GM23338 (cell line): ENCODE measurements at regions not wholly inside any gene's neighbourhood (a gene's known extent, or its start where the extent isn't known, plus 50 kb on each side); places are given as distances from the start of the nearest gene placed in this dataset.

ENCODE experiments used
- ATAC-seq: fragments of 200-7000 bp; cut with Tn5 transposase; 3 replicates; pipeline ENCODE4 v1.9.1; 2020
- DNase-seq: peaks from one replicate; pipeline ENCODE4 v3.0.0-alpha.2; 2015; ENCODE audit warnings: low spot score
- H2AFZ ChIP-seq: fragments of 200-600 bp; sonication (generic); 2 replicates; pipeline ENCODE4 v1.8.0; 2016; ENCODE audit warnings: antibody characterized with exemption, mild to moderate bottlenecking, moderate library complexity
- H3F3A ChIP-seq: fragments of 200-600 bp; sonication (generic); replicated peaks from 2 replicates; pipeline ENCODE4 v1.8.0; 2017; ENCODE audit warnings: antibody characterized with exemption, mixed run types, low read depth
- H3K27ac ChIP-seq: fragments of 200-600 bp; sonication (generic); 2 replicates; pipeline ENCODE4 v1.6.1; 2016; ENCODE audit warnings: low read depth
- H3K27me3 ChIP-seq: fragments of 200-600 bp; sonication (generic); 2 replicates; pipeline ENCODE4 v1.8.0; 2016; ENCODE audit warnings: mild to moderate bottlenecking, mixed run types, moderate library complexity; ENCODE audit not compliant: insufficient read depth
- H3K36me3 ChIP-seq: fragments of 200-600 bp; sonication (generic); 2 replicates; pipeline ENCODE4 v1.8.0; 2016; ENCODE audit warnings: mild to moderate bottlenecking; ENCODE audit not compliant: insufficient read depth
- H3K4me1 ChIP-seq: fragments of 200-600 bp; sonication (generic); 2 replicates; pipeline ENCODE4 v1.8.0; 2016; ENCODE audit warnings: mild to moderate bottlenecking, moderate library complexity; ENCODE audit not compliant: insufficient read depth
- H3K4me2 ChIP-seq: fragments of 200-600 bp; sonication (generic); 2 replicates; pipeline ENCODE4 v1.7.1; 2017; ENCODE audit warnings: mixed run types
- H3K4me3 ChIP-seq: fragments of 200-600 bp; sonication (generic); 2 replicates; pipeline ENCODE4 v1.6.1; 2016; ENCODE audit warnings: mixed run types
- H3K79me2 ChIP-seq: fragments of 200-600 bp; sonication (generic); replicated peaks from 2 replicates; pipeline ENCODE4 v1.8.0; 2017; ENCODE audit warnings: mild to moderate bottlenecking; ENCODE audit not compliant: insufficient read depth
- H3K9me2 ChIP-seq: fragments of 200-600 bp; sonication (generic); 2 replicates; pipeline ENCODE4 v1.8.0; 2017; ENCODE audit not compliant: insufficient read depth
- H4K20me1 ChIP-seq: fragments of 200-600 bp; sonication (generic); replicated peaks from 2 replicates; pipeline ENCODE4 v1.8.0; 2017; ENCODE audit warnings: mild to moderate bottlenecking; ENCODE audit not compliant: insufficient read depth
- H3K27ac Mint-ChIP-seq: 2 replicates; pipeline ENCODE4 v1.8.0; 2020; ENCODE audit warnings: inconsistent platforms, mild to moderate bottlenecking, moderate library complexity, mixed read lengths
- H3K27me3 Mint-ChIP-seq: 3 replicates; pipeline ENCODE4 v1.8.0; 2022; ENCODE audit warnings: low read depth, mild to moderate bottlenecking, moderate library complexity, mixed read lengths, inconsistent platforms; ENCODE audit not compliant: insufficient read depth, poor library complexity
- H3K36me3 Mint-ChIP-seq: 3 replicates; pipeline ENCODE4 v1.8.0; 2021; ENCODE audit warnings: low read depth, mild to moderate bottlenecking, inconsistent platforms, moderate library complexity, mixed read lengths
- H3K4me1 Mint-ChIP-seq: 3 replicates; pipeline ENCODE4 v1.8.0; 2020; ENCODE audit warnings: mild to moderate bottlenecking, inconsistent platforms, mixed read lengths
- H3K4me3 Mint-ChIP-seq: 3 replicates; pipeline ENCODE4 v1.8.0; 2021; ENCODE audit warnings: moderate library complexity, mild to moderate bottlenecking, inconsistent platforms, mixed read lengths
- H3K9me3 Mint-ChIP-seq: 3 replicates; pipeline ENCODE4 v1.8.0; 2020; ENCODE audit warnings: moderate library complexity, mild to moderate bottlenecking, inconsistent platforms, mixed read lengths
- CREB1 ChIP-seq: fragments of 250-450 bp; sonication (Bioruptor Pico); IDR thresholded peaks from 2 replicates; pipeline ENCODE4 v1.5.0; 2020; ENCODE audit warnings: low read depth, mild to moderate bottlenecking, moderate library complexity
- EZH2 ChIP-seq: fragments of 200-600 bp; sonication (generic); IDR thresholded peaks from one replicate; pipeline ENCODE4 v1.8.0; 2017; ENCODE audit warnings: antibody characterized with exemption, mild to moderate bottlenecking, low read depth; ENCODE audit not compliant: unreplicated experiment
- EZH2phosphoT487 ChIP-seq: fragments of 200-600 bp; sonication (generic); IDR thresholded peaks from one replicate; pipeline ENCODE4 v1.8.1; 2018; ENCODE audit warnings: antibody characterized with exemption; ENCODE audit not compliant: unreplicated experiment
- JUNB ChIP-seq: IDR thresholded peaks from one replicate; pipeline ENCODE4 v1.6.1; 2016; ENCODE audit warnings: antibody characterized with exemption; ENCODE audit not compliant: unreplicated experiment
- NANOG ChIP-seq: IDR thresholded peaks from 2 replicates; pipeline ENCODE4 v1.6.1; 2016; ENCODE audit warnings: antibody characterized with exemption, borderline replicate concordance
- POLR2AphosphoS5 ChIP-seq: IDR thresholded peaks from 2 replicates; pipeline ENCODE4 v1.6.1; 2016; ENCODE audit warnings: antibody characterized with exemption, low read depth
- STAT1 ChIP-seq: IDR thresholded peaks from one replicate; pipeline ENCODE4 v1.6.1; 2016; ENCODE audit warnings: antibody characterized with exemption; ENCODE audit not compliant: unreplicated experiment
- ZNF114 ChIP-seq: fragments of 250-450 bp; sonication (Bioruptor Pico); IDR thresholded peaks from 2 replicates; pipeline ENCODE4 v1.5.0; 2020; ENCODE audit warnings: mild to moderate bottlenecking, moderate library complexity
- ZNF331 ChIP-seq: fragments of 250-450 bp; sonication (Bioruptor Pico); IDR thresholded peaks from 2 replicates; pipeline ENCODE4 v1.5.0; 2020; ENCODE audit warnings: low read depth, mild to moderate bottlenecking, moderate library complexity
- TF ChIP-seq, protein P1 (sequence below): fragments of 250-450 bp; sonication (Bioruptor Pico); IDR thresholded peaks from 2 replicates; pipeline ENCODE4 v1.5.0; 2020; ENCODE audit warnings: mild to moderate bottlenecking, moderate library complexity
- TF ChIP-seq, protein P2 (sequence below): IDR thresholded peaks from 2 replicates; pipeline ENCODE4 v1.6.1; 2016; ENCODE audit warnings: antibody characterized with exemption
- TF ChIP-seq, protein P3 (sequence below), 2 experiments: fragments of 200-600 bp in 1 of 2; sonication (generic) in 1 of 2; conservative IDR thresholded peaks; 2 replicates each; pipeline versions ENCODE4 v1.5.1 to v1.6.1; 2016 to 2017; ENCODE audit warnings: antibody characterized with exemption in 2 of 2, low read depth in 2 of 2, mild to moderate bottlenecking in 2 of 2, moderate library complexity in 1 of 2
- TF ChIP-seq, protein P4 (sequence below): IDR thresholded peaks from one replicate; pipeline ENCODE4 v1.6.1; 2018; ENCODE audit warnings: antibody characterized with exemption; ENCODE audit not compliant: unreplicated experiment

DNA sequence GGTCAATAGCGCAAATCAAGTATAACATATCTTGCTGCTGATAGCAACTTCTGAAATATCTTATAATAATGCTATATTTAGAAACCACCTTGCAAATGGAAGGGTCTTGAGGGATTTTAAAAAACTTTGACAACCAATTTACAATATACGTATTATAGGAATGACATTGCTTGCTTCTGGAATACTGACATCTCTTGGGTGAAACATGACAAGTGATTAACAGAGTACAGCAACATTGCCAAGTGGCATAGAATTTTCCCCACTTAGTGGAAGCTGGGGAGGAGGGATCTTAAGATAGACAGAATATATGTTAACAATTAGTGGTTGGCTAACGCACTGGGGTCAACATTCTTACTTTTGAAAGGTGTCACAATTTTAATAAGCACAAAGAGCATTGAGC lies 133.6 kb upstream of the TMEFF2 start:
- no peak overlapping the region for H3K4me3 Mint-ChIP-seq
- H3F3A ChIP-seq = no peaks in the 10 kb centered on the region

More for the DNA sequence above, 133.6 kb upstream of the TMEFF2 start:
- H3K9me3 Mint-ChIP-seq = no peaks in the 10 kb centered on the region
- no peak for ATAC-seq
- Histone ChIP-seq H3K4me1 (no peaks in the 10 kb centered on the region), H3K27me3 (no peaks in the 10 kb centered on the region), H3K79me2 (no peaks in the 10 kb centered on the region), H3K4me3 (no peak overlapping the region), H3K27ac (no peak overlapping the region), H3K36me3 (no peaks in the 10 kb centered on the region), H4K20me1 (no peaks in the 10 kb centered on the region), H3K9me2 (no peaks in the 10 kb centered on the region), H3K4me2 (no peak overlapping the region), H2AFZ (no peak overlapping the region)
- no peaks in the 10 kb centered on the region for H3K36me3 Mint-ChIP-seq
- peaks cover 2% of the 10 kb centered on the region for H3K27me3 Mint-ChIP-seq
- no peak for TF ChIP-seq NANOG
- TF ChIP-seq, protein P1, sequence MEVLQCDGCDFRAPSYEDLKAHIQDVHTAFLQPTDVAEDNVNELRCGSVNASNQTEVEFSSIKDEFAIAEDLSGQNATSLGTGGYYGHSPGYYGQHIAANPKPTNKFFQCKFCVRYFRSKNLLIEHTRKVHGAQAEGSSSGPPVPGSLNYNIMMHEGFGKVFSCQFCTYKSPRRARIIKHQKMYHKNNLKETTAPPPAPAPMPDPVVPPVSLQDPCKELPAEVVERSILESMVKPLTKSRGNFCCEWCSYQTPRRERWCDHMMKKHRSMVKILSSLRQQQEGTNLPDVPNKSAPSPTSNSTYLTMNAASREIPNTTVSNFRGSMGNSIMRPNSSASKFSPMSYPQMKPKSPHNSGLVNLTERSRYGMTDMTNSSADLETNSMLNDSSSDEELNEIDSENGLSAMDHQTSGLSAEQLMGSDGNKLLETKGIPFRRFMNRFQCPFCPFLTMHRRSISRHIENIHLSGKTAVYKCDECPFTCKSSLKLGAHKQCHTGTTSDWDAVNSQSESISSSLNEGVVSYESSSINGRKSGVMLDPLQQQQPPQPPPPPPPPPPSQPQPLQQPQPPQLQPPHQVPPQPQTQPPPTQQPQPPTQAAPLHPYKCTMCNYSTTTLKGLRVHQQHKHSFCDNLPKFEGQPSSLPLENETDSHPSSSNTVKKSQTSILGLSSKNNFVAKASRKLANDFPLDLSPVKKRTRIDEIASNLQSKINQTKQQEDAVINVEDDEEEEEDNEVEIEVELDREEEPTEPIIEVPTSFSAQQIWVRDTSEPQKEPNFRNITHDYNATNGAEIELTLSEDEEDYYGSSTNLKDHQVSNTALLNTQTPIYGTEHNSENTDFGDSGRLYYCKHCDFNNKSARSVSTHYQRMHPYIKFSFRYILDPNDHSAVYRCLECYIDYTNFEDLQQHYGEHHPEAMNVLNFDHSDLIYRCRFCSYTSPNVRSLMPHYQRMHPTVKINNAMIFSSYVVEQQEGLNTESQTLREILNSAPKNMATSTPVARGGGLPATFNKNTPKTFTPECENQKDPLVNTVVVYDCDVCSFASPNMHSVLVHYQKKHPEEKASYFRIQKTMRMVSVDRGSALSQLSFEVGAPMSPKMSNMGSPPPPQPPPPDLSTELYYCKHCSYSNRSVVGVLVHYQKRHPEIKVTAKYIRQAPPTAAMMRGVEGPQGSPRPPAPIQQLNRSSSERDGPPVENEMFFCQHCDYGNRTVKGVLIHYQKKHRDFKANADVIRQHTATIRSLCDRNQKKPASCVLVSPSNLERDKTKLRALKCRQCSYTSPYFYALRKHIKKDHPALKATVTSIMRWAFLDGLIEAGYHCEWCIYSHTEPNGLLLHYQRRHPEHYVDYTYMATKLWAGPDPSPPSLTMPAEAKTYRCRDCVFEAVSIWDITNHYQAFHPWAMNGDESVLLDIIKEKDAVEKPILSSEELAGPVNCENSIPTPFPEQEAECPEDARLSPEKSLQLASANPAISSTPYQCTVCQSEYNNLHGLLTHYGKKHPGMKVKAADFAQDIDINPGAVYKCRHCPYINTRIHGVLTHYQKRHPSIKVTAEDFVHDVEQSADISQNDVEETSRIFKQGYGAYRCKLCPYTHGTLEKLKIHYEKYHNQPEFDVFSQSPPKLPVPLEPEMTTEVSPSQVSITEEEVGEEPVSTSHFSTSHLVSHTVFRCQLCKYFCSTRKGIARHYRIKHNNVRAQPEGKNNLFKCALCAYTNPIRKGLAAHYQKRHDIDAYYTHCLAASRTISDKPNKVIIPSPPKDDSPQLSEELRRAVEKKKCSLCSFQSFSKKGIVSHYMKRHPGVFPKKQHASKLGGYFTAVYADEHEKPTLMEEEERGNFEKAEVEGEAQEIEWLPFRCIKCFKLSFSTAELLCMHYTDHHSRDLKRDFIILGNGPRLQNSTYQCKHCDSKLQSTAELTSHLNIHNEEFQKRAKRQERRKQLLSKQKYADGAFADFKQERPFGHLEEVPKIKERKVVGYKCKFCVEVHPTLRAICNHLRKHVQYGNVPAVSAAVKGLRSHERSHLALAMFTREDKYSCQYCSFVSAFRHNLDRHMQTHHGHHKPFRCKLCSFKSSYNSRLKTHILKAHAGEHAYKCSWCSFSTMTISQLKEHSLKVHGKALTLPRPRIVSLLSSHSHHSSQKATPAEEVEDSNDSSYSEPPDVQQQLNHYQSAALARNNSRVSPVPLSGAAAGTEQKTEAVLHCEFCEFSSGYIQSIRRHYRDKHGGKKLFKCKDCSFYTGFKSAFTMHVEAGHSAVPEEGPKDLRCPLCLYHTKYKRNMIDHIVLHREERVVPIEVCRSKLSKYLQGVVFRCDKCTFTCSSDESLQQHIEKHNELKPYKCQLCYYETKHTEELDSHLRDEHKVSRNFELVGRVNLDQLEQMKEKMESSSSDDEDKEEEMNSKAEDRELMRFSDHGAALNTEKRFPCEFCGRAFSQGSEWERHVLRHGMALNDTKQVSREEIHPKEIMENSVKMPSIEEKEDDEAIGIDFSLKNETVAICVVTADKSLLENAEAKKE = no peak
- TF ChIP-seq, protein P2, sequence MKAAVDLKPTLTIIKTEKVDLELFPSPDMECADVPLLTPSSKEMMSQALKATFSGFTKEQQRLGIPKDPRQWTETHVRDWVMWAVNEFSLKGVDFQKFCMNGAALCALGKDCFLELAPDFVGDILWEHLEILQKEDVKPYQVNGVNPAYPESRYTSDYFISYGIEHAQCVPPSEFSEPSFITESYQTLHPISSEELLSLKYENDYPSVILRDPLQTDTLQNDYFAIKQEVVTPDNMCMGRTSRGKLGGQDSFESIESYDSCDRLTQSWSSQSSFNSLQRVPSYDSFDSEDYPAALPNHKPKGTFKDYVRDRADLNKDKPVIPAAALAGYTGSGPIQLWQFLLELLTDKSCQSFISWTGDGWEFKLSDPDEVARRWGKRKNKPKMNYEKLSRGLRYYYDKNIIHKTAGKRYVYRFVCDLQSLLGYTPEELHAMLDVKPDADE = no peak
- TF ChIP-seq CREB1 = no peak
- TF ChIP-seq POLR2AphosphoS5 = no peak
- no peak for TF ChIP-seq ZNF331 (CRISPR knock-in tag)
- TF ChIP-seq EZH2phosphoT487 = no peak
- no peak for TF ChIP-seq EZH2
- TF ChIP-seq, protein P3, sequence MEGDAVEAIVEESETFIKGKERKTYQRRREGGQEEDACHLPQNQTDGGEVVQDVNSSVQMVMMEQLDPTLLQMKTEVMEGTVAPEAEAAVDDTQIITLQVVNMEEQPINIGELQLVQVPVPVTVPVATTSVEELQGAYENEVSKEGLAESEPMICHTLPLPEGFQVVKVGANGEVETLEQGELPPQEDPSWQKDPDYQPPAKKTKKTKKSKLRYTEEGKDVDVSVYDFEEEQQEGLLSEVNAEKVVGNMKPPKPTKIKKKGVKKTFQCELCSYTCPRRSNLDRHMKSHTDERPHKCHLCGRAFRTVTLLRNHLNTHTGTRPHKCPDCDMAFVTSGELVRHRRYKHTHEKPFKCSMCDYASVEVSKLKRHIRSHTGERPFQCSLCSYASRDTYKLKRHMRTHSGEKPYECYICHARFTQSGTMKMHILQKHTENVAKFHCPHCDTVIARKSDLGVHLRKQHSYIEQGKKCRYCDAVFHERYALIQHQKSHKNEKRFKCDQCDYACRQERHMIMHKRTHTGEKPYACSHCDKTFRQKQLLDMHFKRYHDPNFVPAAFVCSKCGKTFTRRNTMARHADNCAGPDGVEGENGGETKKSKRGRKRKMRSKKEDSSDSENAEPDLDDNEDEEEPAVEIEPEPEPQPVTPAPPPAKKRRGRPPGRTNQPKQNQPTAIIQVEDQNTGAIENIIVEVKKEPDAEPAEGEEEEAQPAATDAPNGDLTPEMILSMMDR (conservative IDR thresholded peaks at IDR 0.05; ENCODE audit: low read depth in 2 of 2) = no peak
- TF ChIP-seq ZNF114 (CRISPR knock-in tag) = no peak
- no peak for TF ChIP-seq STAT1
- TF ChIP-seq, protein P4, sequence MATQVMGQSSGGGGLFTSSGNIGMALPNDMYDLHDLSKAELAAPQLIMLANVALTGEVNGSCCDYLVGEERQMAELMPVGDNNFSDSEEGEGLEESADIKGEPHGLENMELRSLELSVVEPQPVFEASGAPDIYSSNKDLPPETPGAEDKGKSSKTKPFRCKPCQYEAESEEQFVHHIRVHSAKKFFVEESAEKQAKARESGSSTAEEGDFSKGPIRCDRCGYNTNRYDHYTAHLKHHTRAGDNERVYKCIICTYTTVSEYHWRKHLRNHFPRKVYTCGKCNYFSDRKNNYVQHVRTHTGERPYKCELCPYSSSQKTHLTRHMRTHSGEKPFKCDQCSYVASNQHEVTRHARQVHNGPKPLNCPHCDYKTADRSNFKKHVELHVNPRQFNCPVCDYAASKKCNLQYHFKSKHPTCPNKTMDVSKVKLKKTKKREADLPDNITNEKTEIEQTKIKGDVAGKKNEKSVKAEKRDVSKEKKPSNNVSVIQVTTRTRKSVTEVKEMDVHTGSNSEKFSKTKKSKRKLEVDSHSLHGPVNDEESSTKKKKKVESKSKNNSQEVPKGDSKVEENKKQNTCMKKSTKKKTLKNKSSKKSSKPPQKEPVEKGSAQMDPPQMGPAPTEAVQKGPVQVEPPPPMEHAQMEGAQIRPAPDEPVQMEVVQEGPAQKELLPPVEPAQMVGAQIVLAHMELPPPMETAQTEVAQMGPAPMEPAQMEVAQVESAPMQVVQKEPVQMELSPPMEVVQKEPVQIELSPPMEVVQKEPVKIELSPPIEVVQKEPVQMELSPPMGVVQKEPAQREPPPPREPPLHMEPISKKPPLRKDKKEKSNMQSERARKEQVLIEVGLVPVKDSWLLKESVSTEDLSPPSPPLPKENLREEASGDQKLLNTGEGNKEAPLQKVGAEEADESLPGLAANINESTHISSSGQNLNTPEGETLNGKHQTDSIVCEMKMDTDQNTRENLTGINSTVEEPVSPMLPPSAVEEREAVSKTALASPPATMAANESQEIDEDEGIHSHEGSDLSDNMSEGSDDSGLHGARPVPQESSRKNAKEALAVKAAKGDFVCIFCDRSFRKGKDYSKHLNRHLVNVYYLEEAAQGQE = no peak
- TF ChIP-seq JUNB = no peak
- no peak for DNase-seq
- H3K4me1 Mint-ChIP-seq = peaks cover 4% of the 10 kb centered on the region
- H3K27ac Mint-ChIP-seq = no peak overlapping the region
